Ovary (tissue), 7 donors: ENCODE measurements at regions not wholly inside any gene's neighbourhood (a gene's known extent, or its start where the extent isn't known, plus 50 kb on each side); places are given as distances from the start of the nearest gene placed in this dataset.

Source experiments
- DNase-seq, 5 donors: peaks; one replicate each; pipeline ENCODE4 v3.0.0-alpha.2; 2019 to 2020
- H3K27ac ChIP-seq, 2 donors: fragments of 200-600 bp; one replicate each; pipeline versions ENCODE4 v1.5.1 to v1.8.0; 2019 to 2022
- H3K27me3 ChIP-seq: fragments of 200-600 bp; one replicate; pipeline ENCODE4 v1.8.0; 2022
- H3K36me3 ChIP-seq: fragments of 200-600 bp; sonication (generic); one replicate; pipeline ENCODE4 v1.5.1; 2019
- H3K4me1 ChIP-seq: one replicate; pipeline ENCODE4 v1.8.1; 2013; ENCODE audit warnings: mild to moderate bottlenecking, moderate library complexity; ENCODE audit not compliant: insufficient read depth
- H3K4me3 ChIP-seq: fragments of 200-600 bp; sonication (generic); one replicate; pipeline ENCODE4 v1.5.1; 2017
- H3K9me3 ChIP-seq, 2 donors: fragments of 200-600 bp in 1 of 2; sonication (generic) in 1 of 2; one replicate each; pipeline versions ENCODE4 v1.5.1 to v1.8.1; 2013 to 2019; ENCODE audit warnings: mild to moderate bottlenecking in 1 of 2, moderate library complexity in 1 of 2
- EP300 ChIP-seq: sonication (generic); formaldehyde crosslinking; IDR thresholded peaks from one replicate; pipeline ENCODE4 v1.6.1; 2017; ENCODE audit warnings: antibody characterized with exemption
- POLR2A ChIP-seq: fragments of 450-650 bp; IDR thresholded peaks from one replicate; pipeline ENCODE4 v1.6.1; 2017; ENCODE audit warnings: antibody characterized with exemption, mild to moderate bottlenecking, moderate library complexity
- WGBS, 3 donors: extraction: QIAGEN DNeasy Blood & Tissue Kit in 1 of 3; methylation state at CpG; one replicate each; pipeline versions ENCODE4 v1.1.5 to v1.1.7; 2013 to 2017; 5-methylcytosine and 5-hydroxymethylcytosine counted together
- intact Hi-C, 4 donors: fragments of 100-400 bp; cut with DNase I; formaldehyde crosslinking; loops; one replicate each; pipeline versions ENCODE4 v1.11.0 to v1.15.1; 2022 to 2023
- TF ChIP-seq, protein P1 (sequence below), 3 donors: fragments of 450-650 bp in 2 of 3; fragments of 200-600 bp in 1 of 3; IDR thresholded peaks; one replicate each; pipeline versions ENCODE4 v1.5.1 to v1.8.0; 2016 to 2022; ENCODE audit warnings: antibody characterized with exemption in 3 of 3, mild to moderate bottlenecking in 1 of 3
- donor health status: DM: no; HTN: no; CAD: no; lungs with moderate emphysema.
- donor health status: DM: no; HTN: no; CAD: no.
- donor health status: Bipolar disorder and iron deficiency.
- donor health status: DM: no; HTN: no; CAD: no.
- donor health status: DM: yes; HTN: yes; CAD: no.

DNA sequence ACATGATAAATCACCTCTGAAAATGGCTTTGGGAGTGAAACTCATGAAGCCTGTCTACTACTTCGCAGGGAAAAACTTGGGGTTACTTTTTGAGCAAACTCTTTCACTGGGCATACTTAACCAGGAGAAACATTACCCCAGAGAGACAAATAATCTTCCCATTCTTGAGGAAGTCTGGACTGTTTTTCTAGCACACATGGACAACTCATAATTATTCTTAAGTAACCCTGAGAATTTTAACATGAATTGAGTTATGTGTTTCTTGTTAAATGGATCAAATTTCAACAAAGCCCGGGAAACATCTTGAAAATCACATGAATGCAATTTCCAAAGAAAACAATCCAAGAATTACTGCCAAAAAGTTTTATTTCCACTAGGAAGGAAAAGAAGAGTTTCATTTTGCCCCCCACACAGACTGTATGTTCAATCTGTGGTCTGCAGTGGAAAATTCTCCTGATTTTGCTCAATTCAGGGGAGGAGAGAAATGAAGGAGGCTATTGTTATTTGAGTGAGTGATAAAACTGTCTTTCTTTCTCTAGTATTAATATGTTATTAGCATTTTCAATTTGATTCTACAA lies 564.8 kb upstream of the CLINT1 start:
- 40 to 50% (median 45%) methylated on average over 2 of the region's 2 CpGs for WGBS, 3 donors
- H3K4me3 ChIP-seq, result no peak overlapping the region
- intact Hi-C loops, result no loop called here
- TF ChIP-seq EP300 (no peak), POLR2A (no peak)
- TF ChIP-seq, protein P1, sequence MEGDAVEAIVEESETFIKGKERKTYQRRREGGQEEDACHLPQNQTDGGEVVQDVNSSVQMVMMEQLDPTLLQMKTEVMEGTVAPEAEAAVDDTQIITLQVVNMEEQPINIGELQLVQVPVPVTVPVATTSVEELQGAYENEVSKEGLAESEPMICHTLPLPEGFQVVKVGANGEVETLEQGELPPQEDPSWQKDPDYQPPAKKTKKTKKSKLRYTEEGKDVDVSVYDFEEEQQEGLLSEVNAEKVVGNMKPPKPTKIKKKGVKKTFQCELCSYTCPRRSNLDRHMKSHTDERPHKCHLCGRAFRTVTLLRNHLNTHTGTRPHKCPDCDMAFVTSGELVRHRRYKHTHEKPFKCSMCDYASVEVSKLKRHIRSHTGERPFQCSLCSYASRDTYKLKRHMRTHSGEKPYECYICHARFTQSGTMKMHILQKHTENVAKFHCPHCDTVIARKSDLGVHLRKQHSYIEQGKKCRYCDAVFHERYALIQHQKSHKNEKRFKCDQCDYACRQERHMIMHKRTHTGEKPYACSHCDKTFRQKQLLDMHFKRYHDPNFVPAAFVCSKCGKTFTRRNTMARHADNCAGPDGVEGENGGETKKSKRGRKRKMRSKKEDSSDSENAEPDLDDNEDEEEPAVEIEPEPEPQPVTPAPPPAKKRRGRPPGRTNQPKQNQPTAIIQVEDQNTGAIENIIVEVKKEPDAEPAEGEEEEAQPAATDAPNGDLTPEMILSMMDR (IDR thresholded peaks at IDR 0.05), result no peak
- H3K4me1 ChIP-seq, result peaks cover 10% of the 10 kb centered on the region
- DNase-seq, result no peak
- H3K27me3 ChIP-seq, result no peaks in the 10 kb centered on the region
- H3K36me3 ChIP-seq, result no peaks in the 10 kb centered on the region
- H3K27ac ChIP-seq, result no peak overlapping the region
- no peaks in the 10 kb centered on the region for H3K9me3 ChIP-seq

DNA sequence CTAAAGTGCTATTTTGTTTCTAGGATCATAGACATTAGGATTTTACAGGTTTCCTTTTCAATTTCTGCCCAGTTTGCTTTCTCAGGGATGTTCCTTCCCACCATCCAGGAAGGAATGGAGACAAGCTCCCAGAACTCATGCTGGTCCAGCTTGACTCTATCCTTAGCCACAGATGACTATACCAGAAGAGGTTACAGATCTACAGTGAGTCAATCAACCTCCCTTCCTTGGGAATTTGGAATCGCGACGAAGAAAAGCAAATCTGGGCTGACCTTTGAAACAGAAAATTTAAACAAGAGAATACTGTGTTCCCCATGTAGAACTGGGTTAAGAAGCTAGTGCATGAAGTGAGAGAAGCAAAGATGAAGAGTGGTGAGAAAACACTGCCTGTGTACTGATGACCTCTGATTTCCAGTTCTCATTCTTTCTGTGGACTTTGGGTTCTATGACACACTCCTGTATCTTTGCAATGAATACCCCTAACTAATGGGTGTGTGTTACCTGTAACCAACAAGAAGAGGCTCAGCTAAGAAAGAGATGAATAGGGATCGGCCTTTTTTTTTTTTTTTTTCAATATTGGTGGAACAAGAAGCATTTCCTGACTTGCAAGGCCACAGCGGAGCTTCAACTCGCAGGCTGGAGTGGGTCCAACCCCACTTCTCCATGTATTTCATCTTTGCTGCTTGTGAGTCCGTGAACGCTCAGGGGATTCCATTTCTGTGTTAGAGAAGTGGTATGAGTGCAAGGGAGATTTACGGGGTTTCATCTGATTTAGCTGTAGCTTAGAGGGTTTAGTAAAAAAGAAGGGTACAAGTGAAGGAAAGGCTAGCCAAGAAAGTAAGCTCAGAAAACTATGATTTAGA lies 563.9 kb upstream of the CLINT1 start:
- intact Hi-C loops, result no loop called here
- H3K4me3 ChIP-seq, result no peak overlapping the region
- peaks cover 10% of the 10 kb centered on the region for H3K4me1 ChIP-seq
- no peaks in the 10 kb centered on the region for H3K27me3 ChIP-seq
- 32 to 87% (median 63%) methylated on average over 9 of the region's 9 CpGs for WGBS, 3 donors
- TF ChIP-seq, protein P1 (IDR thresholded peaks at IDR 0.05), result no peak
- no peak for TF ChIP-seq EP300
- TF ChIP-seq POLR2A, result no peak
- no peaks in the 10 kb centered on the region for H3K36me3 ChIP-seq
- no peak overlapping the region for H3K27ac ChIP-seq
- no peaks in the 10 kb centered on the region for H3K9me3 ChIP-seq
- DNase-seq, result peak in 2 of 5 donors; percentile 50 to 62

DNA sequence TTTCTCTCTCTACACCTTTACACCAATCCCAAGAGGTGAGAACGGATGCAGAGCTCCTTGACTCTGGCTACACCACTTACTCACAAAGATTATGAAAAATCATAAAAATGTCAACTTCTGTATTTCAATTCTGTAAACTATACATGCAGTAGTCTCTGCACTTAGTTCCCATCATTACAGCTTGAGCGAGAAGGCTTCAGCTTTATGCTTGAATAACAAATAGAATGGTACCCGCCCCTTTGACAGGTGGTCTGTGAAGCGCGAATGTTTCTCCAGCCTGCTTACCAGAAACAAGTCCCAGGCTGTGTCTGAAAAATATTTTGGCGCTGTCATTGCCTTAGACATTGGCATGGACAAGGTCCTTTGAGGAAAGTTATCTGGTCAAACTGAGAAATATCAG lies 562.4 kb upstream of the CLINT1 start:
- Histone ChIP-seq H3K4me1 (peaks cover 10% of the 10 kb centered on the region), H3K4me3 (no peak overlapping the region), H3K27ac (no peak overlapping the region), H3K36me3 (no peaks in the 10 kb centered on the region), H3K27me3 (no peaks in the 10 kb centered on the region), H3K9me3 (no peaks in the 10 kb centered on the region)
- intact Hi-C loops, result no loop called here
- no peak for DNase-seq
- WGBS, 3 donors, result 96 to 98% (median 97%) methylated on average over 6 of the region's 6 CpGs
- TF ChIP-seq POLR2A (no peak), EP300 (no peak)
- TF ChIP-seq, protein P1 (IDR thresholded peaks at IDR 0.05), result no peak

DNA sequence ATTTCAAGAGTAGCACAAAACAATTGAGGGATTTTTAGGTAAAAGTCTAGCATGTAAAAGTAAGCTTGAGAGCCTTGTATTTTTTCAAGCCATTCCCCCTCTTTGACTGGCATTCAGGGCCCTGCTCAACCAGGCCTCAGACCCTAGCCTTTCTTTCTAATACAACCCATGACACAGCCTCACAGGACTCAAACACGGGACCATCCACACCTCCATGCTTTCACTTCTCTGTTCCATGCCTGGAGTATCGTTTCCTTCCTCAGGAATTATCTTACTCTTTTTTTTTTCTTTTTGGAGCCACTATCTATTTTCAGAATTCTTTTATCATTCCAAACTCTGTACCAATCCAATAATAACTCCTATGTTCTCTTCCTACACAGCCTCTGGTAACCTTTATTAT lies 560.2 kb upstream of the CLINT1 start:
- peaks cover 13% of the 10 kb centered on the region for H3K4me1 ChIP-seq
- H3K36me3 ChIP-seq, result no peaks in the 10 kb centered on the region
- no peak overlapping the region for H3K27ac ChIP-seq
- no peak for DNase-seq
- intact Hi-C loops, result no loop called here
- H3K27me3 ChIP-seq, result no peaks in the 10 kb centered on the region
- no peaks in the 10 kb centered on the region for H3K9me3 ChIP-seq
- no peak for TF ChIP-seq EP300
- TF ChIP-seq, protein P1 (IDR thresholded peaks at IDR 0.05), result no peak
- no peak for TF ChIP-seq POLR2A
- H3K4me3 ChIP-seq, result no peak overlapping the region
- 81 to 85% (median 85%) methylated on average over 2 of the region's 2 CpGs for WGBS, 3 donors
